ENCODE measurements at regions not wholly inside any gene's neighbourhood (a gene's known extent, or its start where the extent isn't known, plus 50 kb on each side); places are given as distances from the start of the nearest gene placed in this dataset.
"Not testable (repeated sequence)": the region's sequence is repeated elsewhere in the genome, so short reads cannot be mapped to it uniquely, and the experiment has no call there.

DNA sequence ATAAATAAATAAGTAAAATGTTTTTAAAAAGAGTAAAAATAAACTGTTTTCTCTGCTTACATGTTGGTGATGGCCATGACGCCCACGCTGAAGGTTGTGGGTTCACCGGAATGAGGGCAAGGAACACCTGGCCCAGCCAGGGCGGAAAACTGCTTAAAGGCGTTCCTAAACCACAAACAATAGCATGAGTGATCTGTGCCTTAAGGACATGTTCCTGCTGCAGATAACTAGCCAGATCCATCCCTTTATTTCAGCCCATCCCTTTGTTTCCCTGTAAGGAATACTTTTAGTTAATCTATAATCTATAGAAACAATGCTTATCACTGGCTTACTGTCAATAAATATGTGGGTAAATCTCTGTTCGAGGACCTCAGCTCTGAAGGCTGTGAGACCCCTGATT is 63.3 kb upstream of the CEP78 start:
- H3K4me3 ChIP-seq (ENCODE audit: low read depth, low read length), result not testable (repeated sequence)

DNA sequence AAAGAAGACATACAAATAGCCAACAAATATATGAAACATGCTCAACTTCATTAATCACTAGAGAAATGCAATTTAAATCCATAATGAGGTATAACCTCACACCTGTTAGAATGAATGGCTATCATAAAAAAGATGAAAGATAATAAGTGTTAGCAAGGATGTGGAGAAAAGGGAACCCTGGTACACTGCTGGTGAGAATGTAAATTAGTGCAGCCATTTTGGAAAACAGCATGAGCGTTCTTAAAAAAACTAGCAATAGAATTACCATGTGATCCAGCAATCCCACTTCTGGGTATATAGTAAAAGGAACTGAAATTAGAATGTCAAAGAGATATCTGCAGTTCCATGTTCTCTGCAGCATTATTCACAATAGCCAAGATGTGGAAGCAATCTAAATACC is 64.2 kb upstream of the CEP78 start:
- no peak for DNase-seq (ENCODE audit: low read depth)
- TF ChIP-seq, protein P1, sequence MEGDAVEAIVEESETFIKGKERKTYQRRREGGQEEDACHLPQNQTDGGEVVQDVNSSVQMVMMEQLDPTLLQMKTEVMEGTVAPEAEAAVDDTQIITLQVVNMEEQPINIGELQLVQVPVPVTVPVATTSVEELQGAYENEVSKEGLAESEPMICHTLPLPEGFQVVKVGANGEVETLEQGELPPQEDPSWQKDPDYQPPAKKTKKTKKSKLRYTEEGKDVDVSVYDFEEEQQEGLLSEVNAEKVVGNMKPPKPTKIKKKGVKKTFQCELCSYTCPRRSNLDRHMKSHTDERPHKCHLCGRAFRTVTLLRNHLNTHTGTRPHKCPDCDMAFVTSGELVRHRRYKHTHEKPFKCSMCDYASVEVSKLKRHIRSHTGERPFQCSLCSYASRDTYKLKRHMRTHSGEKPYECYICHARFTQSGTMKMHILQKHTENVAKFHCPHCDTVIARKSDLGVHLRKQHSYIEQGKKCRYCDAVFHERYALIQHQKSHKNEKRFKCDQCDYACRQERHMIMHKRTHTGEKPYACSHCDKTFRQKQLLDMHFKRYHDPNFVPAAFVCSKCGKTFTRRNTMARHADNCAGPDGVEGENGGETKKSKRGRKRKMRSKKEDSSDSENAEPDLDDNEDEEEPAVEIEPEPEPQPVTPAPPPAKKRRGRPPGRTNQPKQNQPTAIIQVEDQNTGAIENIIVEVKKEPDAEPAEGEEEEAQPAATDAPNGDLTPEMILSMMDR (conservative IDR thresholded peaks at IDR 0.05; ENCODE audit: low read depth, low read length), result no peak
- H3K4me3 ChIP-seq (ENCODE audit: low read depth, low read length), result no peak overlapping the region

More for the DNA sequence above, 63.3 kb upstream of the CEP78 start:
- not testable (repeated sequence) for DNase-seq (ENCODE audit: low read depth)

DNA sequence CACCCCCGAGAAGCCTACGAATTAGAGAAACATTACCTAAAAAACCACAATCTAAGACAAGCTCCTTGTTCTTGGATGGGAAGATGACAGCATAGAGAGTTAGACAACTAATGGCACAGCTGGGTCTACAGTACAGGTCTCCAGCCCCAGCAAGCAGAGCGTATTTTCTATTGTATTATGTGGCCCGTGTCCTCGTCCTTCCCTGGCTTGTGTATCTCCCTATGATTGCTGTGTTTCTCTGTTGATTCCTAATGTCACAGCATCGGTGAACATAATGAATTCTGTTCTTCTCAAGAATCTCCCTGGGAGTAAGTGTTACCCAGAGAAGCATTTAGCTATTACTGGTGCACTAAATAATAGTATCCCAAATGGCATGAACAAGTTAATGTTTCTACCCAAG is 66.8 kb upstream of the CEP78 start:
- TF ChIP-seq, protein P1 (conservative IDR thresholded peaks at IDR 0.05; ENCODE audit: low read depth, low read length), result no peak
- no peak for DNase-seq (ENCODE audit: low read depth)
- no peak overlapping the region for H3K4me3 ChIP-seq (ENCODE audit: low read depth, low read length)

DNA sequence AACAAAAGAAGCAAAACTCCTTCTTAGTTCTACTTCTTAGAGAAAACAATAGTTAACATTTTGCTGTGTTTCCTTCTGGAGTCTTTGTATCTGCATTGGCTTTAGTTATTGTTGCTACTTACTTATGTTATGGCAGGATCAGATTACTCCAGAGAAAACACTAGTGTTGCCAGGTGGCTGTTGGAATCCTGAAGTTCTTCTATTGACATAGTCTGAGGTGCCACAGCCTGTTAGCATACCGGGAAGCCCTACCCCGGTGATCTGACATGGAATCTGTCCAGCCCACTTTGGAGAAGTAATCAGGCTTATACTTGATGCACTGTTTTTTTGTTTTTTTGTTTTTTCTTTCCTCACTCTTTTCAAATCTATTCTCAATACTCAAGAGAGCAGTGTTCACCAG is 68.5 kb upstream of the CEP78 start:
- no peak overlapping the region for H3K4me3 ChIP-seq (ENCODE audit: low read depth, low read length)
- TF ChIP-seq, protein P1 (conservative IDR thresholded peaks at IDR 0.05; ENCODE audit: low read depth, low read length), result no peak
- DNase-seq (ENCODE audit: low read depth), result no peak

DNA sequence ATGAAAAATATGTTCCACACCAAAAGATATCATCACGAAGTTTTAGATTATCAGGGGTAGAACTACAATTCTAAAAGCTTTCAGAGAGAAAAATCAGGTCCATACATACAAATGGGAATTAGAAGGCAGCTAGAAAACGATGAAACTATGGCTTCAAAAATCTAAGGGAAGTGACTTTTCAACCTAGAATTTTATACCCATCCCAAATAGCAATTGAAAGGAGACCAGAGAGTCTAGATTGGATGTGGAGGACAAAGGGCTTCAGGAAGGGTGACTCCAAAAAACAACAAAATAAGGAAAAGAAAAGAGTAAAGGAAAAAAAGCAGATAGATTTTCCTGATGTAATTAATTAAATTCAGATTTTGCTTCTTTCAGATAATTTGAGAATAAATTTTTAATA is 72.0 kb upstream of the CEP78 start:
- TF ChIP-seq, protein P1 (conservative IDR thresholded peaks at IDR 0.05; ENCODE audit: low read depth, low read length), result no peak
- DNase-seq (ENCODE audit: low read depth), result no peak
- no peak overlapping the region for H3K4me3 ChIP-seq (ENCODE audit: low read depth, low read length)

DNA sequence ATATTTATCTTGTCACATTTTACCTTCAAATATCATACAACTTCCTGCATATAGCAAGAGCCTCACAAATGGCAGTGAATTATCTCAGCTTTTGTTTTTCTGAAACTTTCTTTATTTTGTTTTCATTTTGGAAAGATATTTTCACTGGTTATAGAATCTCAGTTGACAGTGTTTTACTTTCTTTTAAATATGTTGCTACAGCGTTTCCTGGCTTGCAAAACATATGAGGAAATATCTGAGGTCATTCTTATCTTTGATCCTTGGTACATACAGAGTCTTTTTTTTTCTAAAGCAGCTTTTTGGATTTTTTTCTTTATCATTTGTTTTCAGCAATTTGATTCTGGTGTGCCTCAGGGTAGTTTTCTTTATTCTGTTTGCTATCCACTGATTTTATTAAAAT is 77.6 kb upstream of the CEP78 start:
- H3K4me3 ChIP-seq (ENCODE audit: low read depth, low read length), result no peak overlapping the region
- TF ChIP-seq, protein P1 (conservative IDR thresholded peaks at IDR 0.05; ENCODE audit: low read depth, low read length), result no peak
- no peak for DNase-seq (ENCODE audit: low read depth)

DNA sequence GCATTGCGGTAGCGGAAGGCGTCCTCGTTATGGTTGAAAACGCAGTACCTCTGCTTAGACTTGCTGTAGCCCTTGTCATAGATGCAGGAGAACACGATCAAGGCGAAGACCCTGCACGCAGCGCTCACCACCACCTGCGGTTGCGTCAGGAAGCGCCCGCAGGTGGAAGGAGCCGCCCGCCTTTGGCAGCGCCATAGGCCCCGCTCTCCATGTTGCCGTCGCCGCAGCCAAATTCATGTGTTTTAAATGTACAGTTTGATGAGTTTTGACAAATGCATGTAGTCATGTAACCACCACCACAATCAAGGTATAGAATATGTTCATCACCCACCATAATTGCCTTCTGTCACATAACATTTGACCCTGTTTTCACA is 84.9 kb upstream of the CEP78 start:
- DNase-seq (ENCODE audit: low read depth), result no peak
- TF ChIP-seq, protein P1 (conservative IDR thresholded peaks at IDR 0.05; ENCODE audit: low read depth, low read length), result no peak
- H3K4me3 ChIP-seq (ENCODE audit: low read depth, low read length), result no peak overlapping the region
